Astrocyte of the spinal cord (primary cell): ENCODE measurements at regions not wholly inside any gene's neighbourhood (a gene's known extent, or its start where the extent isn't known, plus 50 kb on each side); places are given as distances from the start of the nearest gene placed in this dataset.

Experiments used
- DNase-seq: peaks from one replicate; pipeline ENCODE4 v3.0.0; 2011; ENCODE audit warnings: low read depth, low spot score
- H3K4me3 ChIP-seq: 2 replicates; pipeline ENCODE4 v1.5.1; 2011; ENCODE audit warnings: low read depth, mild to moderate bottlenecking, low read length, moderate library complexity
- CTCF ChIP-seq: IDR thresholded peaks from 2 replicates; pipeline ENCODE4 v1.5.1; 2012; ENCODE audit warnings: low read depth, mild to moderate bottlenecking, low read length, inconsistent platforms
- in situ Hi-C: cut with HindIII; loops from 2 replicates; pipeline ENCODE4 v1.10.0; 2017; ENCODE audit warnings: low sequenced_read_pairs

- no peak overlapping the region for H3K4me3 ChIP-seq
- DNase-seq, result no peak
- in situ Hi-C loops, result no loop called here
- TF ChIP-seq CTCF, result no peak
These were observed 516.6 kb downstream of the SLITRK1 start for GRCh38 chr13:83365723-83366122.

- in situ Hi-C loops, result no loop called here
- TF ChIP-seq CTCF, result no peak
- H3K4me3 ChIP-seq, result no peak overlapping the region
- DNase-seq, result no peak
These were observed 527.2 kb downstream of the SLITRK1 start for GRCh38 chr13:83355041-83355440.

- H3K4me3 ChIP-seq, result no peak overlapping the region
- TF ChIP-seq CTCF, result no peak
- DNase-seq, result no peak
- in situ Hi-C loops, result no loop called here
These were observed 529.9 kb downstream of the SLITRK1 start for GRCh38 chr13:83352391-83352790.

GRCh38 chr13:83350569-83350968 lies 531.7 kb downstream of the SLITRK1 start:
- in situ Hi-C loops, result no loop called here
- no peak for TF ChIP-seq CTCF
- no peak overlapping the region for H3K4me3 ChIP-seq
- DNase-seq, result peak; percentile 43

- H3K4me3 ChIP-seq, result no peak overlapping the region
- no peak for DNase-seq
- in situ Hi-C loops, result no loop called here
- TF ChIP-seq CTCF, result no peak
These were observed 537.8 kb downstream of the SLITRK1 start for GRCh38 chr13:83344518-83344917.

- in situ Hi-C loops, result no loop called here
- no peak for TF ChIP-seq CTCF
- no peak for DNase-seq
- no peak overlapping the region for H3K4me3 ChIP-seq
These were observed 542.1 kb downstream of the SLITRK1 start for GRCh38 chr13:83340170-83340569.
